Fibroblast of skin of left quadriceps (primary cell): ENCODE measurements at regions not wholly inside any gene's neighbourhood (a gene's known extent, or its start where the extent isn't known, plus 50 kb on each side); places are given as distances from the start of the nearest gene placed in this dataset.
"Not testable (repeated sequence)": the region's sequence is repeated elsewhere in the genome, so short reads cannot be mapped to it uniquely, and the experiment has no call there.

Source experiments
- DNase-seq, 2 experiments: peaks; one replicate each; pipeline ENCODE4 v3.0.0-alpha.2; 2013; ENCODE audit warnings: low read depth in 2 of 2

- DNase-seq: no peak
Observed at GRCh38 chr15:60259469-60259868, 138.3 kb downstream of the ANXA2 start.

DNA sequence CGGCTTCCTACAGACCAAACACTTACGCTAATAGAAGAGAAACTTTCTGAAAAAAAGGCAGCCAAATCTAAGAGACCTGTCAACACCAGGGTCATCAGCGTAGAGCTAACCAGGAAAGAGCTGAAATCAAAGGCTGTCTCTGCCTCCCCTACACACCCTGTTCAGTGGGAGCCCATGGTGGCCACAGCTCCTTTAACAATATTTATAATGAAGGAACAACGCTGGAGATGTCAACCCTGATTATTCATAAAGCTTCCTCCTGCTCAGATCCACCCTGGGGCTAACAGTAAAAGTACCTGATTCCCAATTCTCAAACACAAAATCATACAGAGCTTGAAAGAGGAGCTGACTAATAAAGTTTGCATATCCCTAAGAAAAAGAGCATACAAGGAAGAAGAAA, 133.7 kb downstream of the ANXA2 start:
- no peak for DNase-seq

DNA sequence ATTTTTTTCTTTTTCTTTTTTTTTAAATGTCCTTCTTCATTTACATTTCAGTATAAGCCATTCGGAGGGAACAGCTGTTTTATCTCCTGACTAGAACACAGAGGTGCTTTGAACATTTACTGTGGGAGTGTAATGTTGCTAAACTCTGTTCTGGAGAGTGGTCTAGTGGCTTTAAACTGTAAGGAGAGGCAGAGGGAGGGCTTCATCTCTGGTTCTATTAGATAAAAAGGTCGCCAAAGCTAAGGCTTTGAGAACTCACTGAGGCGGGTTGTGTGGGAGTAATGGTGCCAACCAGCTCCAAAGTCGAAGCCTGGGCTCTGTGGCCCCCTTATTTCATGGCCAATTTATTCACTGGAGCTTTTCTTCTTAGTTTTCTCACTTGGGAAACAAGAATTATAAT, 133.2 kb downstream of the ANXA2 start:
- DNase-seq: no peak

DNA sequence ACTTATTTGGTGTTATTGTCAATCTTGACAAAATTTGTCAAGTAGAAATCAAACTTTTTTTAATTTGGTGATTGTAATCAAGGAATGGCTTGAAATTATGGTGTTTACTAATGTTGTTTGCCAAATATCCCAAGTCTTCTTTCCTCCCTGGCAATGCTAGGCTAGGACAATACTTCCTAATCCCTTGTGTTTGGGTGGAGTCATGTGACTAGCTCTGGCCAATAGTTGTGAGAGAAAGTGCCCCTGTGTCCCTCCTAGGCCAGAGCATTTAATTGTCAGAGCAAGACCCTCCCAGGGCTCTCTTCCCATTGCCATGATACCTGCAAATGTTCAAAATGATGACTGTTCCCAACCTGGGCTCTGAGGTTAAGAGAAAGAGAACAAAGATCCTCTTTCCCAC, 132.7 kb downstream of the ANXA2 start:
- DNase-seq: no peak

DNA sequence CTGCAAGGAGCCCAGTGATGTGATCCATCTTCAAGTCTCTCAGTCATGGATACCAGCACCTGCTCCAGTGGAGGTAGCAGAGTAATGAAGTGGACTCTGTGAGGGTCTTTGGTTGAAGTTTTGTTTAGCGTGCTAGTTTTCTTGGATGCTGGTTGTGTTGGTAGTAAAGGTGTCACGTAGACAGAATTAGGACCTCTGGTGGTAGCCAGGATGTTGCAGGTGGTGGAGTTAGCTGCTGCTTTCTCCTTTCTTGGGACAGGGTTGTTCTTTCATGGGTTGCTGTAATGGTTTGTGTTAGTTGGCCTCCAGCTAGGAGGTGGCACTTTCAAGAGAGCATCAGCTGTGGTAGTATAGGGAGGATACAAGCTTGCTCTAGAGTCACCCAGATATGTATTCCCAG, 125.2 kb downstream of the ANXA2 start:
- no peak for DNase-seq

- DNase-seq: no peak
Observed at GRCh38 chr15:60275624-60276023, 122.2 kb downstream of the ANXA2 start.

DNA sequence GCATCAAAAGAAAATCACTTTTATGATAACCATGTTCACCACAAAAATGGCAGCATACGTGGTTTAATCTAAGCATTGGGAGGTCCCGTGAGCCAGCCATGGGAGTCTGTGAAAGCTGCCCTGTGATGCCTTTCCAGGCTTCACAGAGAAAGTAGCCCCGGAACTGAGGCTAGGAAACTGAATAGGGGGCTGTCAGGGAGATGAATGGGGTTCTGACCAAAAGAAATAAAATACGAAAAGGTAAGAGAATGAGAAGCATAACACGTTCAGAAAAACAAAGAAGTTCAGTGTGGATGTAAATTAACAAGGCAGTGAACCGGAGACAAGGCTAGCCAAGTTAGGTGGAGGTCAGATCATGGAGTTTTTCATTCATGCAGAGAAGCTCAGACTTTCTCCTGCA, 118.9 kb downstream of the ANXA2 start:
- DNase-seq: no peak

DNA sequence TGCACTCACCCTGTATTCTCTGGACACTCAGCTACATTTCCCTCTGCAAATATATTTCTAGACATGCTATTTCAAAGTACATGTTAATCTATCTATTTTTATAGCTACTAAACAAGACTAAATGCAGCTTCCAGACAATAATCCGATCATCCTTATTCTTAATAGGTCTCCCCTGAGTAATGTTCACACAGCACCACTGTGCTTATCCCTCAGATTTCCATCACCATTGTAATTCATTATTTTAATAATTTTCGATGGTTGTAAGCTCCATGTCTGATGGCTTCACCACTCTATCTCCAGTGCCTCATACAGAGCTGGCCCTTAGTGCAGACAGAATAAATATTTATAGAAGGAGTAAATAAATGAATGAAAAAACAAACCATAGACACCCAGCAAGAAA, 117.5 kb downstream of the ANXA2 start:
- DNase-seq: no peak

DNA sequence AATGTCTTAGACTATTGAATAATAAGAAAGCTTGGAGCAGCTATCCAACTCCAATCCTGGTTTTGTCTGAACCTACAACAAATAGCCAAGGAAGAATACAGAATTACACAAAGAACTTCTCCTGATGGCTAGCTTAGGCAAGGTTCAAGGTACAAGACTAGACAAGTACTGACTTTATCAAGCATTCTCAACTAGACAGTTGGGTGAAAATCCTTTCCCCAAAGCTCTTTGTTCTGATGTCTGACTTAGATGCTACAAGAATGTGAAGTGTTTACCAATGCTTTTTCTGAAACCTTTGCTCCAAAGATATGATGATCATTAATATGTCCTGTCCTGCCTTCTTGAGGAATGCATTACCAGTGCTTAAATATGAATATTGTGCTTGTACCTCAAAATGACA, 113.8 kb downstream of the ANXA2 start:
- DNase-seq: no peak

DNA sequence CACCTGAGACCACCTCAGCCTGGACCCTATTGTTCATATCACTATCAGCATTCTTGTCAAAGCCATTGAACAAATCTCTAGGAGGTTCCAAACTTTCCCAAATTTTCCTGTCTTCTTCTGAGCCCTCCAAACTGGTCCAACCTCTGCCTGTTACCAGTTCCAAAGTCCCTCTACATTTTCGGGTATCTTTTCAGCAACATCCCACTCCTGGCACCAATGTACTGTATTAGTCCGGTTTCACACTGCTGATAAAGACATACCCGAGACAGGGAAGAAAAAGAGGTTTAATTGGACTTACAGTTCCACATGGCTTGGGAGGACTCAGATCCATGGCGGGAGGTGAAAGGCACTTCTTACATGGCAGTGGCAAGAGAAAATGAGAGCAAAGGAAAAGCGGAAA, 101.9 kb downstream of the ANXA2 start:
- not testable (repeated sequence) for DNase-seq

DNA sequence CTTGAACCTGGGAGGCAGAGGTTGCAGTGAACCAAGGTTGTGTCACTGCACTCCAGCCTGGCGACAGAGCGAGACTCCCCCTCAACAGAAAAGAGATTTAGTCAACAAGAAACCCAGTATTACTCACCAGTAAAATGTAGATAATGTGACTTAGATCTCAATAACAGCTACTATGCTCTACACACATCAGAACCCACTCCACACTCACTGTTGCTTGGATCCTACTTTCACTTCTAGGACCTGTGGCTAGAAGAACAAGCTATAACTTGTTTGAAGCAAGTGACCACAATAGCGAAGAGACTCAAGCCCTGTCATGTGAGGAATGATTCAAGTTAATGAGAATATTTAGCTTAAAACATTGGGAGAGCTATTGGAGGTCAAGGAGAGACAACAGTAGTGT, 100.7 kb downstream of the ANXA2 start:
- no peak for DNase-seq
